HG03039 (cell line): ENCODE measurements at regions not wholly inside any gene's neighbourhood (a gene's known extent, or its start where the extent isn't known, plus 50 kb on each side); places are given as distances from the start of the nearest gene placed in this dataset.
"Not testable (repeated sequence)": the region's sequence is repeated elsewhere in the genome, so short reads cannot be mapped to it uniquely, and the experiment has no call there.

Experiments
- ATAC-seq: cut with Tn5 transposase; IDR thresholded peaks from one replicate; pipeline ENCODE4 v1.9.1; 2021; ENCODE audit warnings: mild to moderate bottlenecking, moderate library complexity; ENCODE audit not compliant: unreplicated experiment

DNA sequence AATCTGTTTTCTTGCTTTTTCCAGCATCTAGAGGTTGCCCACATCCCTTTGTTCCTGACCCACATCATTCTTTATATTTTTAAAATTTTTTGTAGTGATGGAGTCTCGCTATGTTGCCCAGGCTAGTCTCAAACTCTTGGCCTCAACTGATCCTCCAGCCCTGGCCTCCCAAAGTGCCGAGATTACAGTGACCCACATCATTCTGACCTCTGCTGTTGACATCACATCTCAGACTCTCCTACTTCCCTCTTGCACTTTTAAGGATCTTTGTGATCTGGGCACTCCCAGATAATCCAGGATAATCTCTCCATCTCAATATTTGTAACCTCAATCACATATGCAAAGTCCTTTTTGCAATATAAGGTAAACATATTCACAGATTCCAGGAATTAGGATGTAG is 266.6 kb downstream of the MEX3B start:
- no peak for ATAC-seq

DNA sequence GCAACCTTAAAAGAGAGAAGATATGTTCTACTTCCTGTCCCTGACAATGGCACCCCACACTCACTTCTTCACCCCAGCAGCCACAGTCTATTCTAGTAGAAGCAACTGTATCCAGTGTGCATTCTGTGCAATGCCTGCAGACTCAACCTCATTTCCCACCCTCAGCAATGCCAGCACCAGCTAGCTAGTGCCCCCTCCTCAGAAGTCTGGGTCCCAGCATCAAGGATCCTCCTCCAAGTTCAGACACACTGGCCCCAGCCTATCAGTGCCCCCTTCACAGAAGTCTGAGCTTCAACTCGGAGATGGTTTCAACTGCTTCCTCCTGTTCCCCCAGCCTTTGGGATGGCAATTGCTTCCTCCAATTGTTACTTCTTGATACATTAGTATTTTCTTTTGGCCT is 268.3 kb downstream of the MEX3B start:
- no peak for ATAC-seq

DNA sequence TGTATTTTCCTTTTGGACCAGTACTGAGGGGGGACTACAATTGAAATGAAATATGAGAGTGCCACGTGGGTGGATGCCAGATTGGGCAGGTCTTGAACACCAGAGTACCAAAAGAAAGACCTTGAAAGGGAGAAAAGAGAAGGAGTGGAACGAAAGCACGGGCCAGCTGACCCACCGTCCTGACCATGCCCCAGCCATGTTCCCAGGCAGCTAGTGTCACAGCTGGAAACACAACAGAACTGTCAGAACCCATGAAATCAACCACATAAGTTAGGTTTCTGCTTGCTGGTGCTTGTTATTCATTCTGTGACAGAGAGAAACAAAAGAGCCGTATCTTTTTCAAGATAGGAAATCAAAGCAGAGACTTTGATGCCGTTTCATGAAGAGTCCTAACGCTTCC is 268.8 kb downstream of the MEX3B start:
- ATAC-seq, result no peak

DNA sequence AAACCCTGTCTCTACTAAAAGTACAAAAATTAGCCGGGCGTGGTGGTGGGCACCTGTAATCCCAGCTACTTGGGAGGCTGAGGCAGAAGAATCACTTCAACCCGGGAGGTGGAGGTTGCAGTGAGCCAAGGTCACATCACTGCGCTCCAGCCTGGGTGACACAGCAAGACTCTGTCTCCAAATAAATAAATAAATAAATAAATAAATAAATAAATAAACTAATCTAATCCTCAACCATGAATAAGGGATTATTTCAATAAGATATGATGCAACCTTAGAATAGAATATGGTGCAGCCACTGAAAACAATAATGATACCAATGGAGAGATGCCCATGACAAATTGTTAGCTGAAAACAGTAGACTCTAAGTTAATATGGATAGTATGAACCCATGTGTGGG is 270.0 kb downstream of the MEX3B start:
- not testable (repeated sequence) for ATAC-seq

DNA sequence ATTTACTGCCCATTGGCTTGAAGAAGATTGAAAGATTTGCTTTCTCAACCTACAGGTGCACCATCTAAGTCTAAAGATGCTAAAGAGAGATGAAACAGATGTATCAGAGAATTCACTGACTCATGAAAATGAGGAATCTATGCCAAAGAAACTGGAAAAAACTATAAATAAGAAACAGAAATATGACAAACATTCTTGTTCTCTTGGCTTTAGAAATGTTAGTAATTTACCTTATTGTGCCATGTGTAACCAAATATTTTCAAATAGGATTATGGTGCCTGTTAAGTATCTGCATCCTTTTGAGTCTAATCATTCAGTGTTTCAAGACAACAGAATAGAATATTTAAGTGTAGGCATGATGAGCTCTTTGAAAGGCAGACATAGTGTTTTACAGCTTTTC is 271.5 kb downstream of the MEX3B start:
- no peak for ATAC-seq

DNA sequence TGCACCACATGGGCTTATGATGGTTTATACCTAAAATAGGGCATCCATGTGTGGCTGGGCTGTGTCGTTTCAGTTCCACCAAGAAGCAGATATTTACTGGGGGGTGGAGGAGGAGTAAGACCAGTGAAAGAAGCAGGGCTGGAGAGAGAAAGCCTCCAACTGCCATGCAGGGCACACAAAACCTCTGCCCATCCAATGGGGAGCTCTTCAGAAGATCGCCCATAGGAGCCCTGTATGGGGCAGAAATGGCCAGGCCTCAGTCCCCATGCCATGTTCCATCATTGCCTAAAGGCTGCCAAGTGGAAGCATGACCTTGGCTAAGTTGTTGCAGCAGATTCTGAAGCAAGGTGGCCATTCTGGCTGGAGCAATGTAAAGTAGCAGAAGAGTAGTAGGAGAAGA is 277.0 kb downstream of the MEX3B start:
- ATAC-seq, result no peak

DNA sequence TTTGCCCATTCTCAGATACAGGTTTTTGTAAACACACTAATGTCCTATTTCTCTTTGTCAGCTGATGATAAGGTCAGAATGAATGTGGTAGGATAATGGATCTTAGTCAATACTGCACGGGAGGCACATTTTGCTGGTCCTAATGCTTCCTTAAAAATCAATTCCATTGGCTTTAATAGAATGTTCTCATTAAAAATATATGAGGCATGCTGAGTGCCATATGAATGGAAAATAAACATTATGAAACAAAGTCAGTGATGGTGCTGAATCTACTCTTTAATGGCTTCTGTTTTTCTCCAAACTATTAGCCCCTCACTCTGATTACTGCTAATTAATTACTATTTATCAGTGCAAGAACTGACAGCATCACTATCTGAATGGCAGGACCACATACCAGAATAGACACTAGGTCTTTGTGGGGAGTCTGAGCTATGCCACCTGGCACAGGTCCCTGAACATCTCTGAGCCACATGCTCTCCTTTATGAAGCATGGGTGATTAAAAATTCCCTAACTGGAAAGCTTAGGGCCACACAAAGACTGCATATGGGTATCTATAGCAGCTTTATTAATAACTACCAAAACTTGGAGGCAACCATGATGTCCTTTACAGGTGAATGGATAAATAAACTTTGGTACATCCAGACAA is 278.9 kb downstream of the MEX3B start:
- no peak for ATAC-seq

DNA sequence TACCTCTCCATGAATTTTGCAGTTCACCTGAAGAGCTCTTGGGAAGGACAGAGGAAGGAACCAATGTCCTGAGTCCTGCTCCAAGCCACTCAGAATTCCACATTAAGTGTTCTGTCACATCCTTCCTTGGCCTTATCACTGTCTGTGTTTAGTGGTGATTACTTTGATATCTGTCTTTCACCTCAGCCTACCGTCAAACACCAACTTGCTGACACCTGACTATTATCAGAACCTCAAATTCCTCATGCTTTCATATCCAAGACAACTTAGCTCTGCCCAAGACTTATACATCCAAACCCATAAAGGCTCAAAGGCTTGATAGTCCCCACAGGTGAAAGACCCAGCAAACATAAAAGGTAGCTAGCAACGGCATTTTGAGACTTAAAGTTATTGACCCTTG is 280.0 kb downstream of the MEX3B start:
- ATAC-seq, result no peak

DNA sequence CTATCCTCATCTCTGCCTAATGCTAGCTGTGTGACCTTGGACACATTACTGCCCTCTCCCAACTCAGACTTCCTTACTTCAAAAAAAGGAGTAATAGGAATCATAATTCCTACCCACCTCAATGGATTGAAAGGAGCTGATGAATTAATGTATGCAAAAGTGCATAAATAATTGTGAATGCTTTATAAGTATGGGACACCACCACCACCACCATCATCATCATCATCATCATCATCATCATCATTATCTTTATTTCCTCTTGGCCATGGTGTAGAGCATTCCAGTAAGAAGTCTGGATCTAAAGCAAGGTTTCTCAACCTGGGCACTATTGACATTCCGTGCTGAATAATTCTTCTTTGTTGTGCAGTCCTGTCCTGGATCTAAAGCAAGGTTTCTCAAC is 282.5 kb downstream of the MEX3B start:
- no peak for ATAC-seq

DNA sequence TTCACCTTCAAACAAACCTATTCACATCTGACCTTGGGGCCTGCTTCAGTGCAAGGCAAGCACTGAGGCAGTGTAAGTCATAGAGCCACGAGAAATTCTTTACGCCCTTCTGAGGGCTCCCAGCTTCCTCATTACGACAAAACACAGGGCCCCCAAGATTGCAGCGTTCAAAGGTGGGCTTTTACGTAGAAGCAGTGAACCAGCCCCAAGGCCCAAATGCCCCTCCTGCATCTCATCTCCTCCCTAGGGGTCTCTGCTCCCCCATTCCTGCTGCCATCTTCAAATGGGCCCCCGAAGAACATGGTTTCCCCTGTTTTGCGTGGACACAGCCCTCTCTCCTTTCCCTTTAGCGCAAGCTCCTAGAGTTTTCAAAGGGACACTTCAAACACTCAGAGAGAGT is 285.1 kb downstream of the MEX3B start:
- no peak for ATAC-seq

DNA sequence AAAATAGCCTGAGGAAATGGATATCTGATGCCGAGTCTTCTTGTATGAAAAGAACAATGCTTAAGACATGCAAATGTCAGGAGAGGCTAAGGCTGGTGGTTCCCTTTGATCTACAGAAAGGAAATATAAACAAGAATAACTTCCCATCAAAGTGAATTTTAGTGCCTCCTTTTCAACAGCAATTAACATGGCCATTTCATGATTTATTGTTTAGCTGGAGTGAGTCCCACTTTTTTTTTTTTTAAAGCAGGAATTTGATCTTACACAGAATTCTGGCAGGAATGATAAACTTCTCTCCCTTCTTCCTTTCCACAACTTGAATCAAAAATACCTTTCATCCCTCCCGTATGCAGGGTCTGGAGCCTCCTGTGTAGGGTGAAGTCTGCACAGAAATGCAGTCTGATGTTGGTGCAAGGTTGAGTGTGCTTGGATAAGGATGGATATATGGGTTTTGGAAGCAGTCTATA is 287.0 kb downstream of the MEX3B start:
- no peak for ATAC-seq

DNA sequence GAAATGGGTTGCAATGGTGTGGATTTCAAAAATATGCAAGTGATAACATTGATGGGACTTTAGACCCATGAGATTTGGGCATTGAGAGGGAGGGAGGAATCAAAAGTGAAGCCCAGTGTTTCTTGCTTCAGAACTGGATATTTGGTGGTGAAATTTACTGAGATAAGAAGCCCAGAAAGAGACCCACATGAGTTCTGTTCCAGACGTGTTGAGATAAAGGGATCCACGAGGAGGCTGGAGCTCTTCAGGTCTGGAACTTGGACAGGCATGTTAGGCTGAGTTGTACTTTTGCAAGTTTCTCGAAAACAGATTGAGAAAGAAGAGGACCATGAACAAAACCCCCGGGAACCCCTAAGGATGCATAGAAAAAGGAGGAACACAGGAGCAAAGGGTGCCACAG is 290.2 kb downstream of the MEX3B start:
- no peak for ATAC-seq

DNA sequence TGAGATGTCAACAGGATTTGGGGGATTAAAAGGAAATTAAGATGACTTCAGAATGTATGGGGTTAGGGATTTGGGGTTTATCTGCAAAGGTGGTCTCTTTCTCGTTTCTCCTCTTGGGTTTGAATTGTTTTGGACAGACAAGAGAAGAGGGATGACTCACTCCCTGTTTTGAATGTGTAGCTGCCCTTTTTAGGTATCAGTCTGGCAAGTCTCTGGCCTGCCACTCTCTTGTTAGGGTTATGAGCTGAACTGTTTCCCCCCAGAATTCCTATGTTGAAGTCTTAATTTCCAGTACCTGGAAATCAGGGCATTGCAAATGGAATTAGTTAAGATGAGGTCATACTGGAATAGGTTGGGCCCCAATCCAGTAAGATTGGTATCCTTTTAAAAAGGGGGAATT is 291.7 kb downstream of the MEX3B start:
- no peak for ATAC-seq

DNA sequence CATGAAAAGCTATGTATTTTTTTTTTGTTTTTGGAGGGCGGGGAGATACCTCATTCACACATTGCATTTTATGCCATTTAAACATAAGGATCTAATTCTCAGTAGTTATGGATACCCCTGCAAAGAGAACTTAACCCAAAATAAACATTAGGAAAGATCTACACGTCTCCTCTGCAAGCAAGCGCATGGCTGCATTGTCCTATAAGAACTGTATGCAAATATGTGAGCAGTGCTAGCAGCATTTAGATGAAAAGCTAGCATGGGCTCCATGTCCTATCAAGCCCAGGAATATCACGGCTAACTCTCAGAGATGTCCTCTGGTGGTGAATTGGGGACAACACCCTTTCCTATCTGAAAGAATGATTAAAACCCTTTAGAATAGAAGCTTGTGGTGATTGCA is 292.8 kb downstream of the MEX3B start:
- ATAC-seq, result no peak

DNA sequence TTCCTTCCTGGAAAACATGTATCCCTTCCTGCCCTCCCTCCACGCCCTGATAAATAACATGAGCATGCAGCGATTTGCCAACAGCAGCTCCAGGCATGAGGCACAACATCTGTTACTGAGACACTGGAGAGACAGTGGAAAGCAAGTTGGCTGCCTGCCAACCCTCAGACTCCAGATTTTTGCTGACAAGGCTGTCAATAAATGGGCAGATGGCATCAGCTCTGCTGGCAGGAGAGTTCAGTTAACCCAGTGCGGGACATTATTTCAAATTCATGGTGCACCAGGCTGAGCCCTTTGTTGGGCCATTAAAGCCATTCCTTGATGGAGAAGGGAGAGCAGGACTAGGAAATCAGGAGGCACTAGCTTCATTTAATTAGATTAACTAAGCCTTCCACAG is 293.3 kb downstream of the MEX3B start:
- ATAC-seq, result no peak

DNA sequence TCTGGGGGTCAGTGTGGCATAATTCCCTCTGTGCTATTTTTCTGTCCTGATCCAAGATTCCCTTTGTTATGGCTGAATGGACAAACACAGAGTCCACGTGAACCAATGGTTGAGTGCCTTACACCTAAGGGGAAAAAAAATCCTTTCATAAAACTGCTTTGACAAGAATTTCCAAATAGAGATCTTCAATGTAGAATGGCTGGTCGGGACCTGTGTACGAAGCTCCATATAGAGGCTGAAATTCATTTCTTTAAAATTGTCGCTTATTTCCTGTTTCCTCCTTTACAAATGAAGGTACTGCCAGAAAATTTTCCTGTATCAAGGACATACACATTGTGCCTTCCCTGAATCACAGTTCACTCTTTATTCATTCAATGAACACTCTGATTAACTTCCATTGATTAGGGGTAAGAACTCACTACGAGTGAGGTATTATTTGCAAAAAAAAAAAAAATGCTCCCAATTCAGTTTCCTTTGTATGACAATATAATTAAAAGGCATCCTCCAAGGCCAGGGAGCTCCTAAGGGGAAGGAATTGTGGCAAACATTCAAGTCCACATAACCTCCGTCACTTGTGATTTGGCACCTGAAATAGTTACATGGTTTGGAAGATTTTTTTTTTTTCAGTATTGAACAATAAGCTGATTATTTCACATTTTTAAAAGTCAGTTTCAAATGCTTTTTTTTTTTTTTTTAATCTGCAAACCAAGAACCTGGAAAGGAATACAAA is 293.8 kb downstream of the MEX3B start:
- ATAC-seq, result no peak

DNA sequence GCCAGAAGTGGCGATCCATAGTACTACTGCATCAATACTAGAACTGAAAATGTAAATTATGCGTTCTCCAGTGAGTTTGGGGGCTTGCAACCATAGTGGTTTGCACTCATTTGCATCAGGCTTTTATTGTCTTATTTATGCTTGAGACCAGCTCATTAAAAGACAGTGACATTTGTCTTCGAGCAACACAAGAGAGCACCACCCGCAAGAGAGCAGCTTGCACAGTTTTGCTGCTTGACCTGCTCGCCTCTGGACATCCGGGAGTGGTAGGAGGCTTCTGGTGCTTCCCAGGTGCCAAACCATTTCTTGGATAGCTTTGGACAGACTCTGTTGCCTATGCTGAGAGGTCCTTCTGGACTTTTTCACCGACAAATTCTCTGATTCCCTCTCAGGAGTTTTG is 294.6 kb downstream of the MEX3B start:
- no peak for ATAC-seq

DNA sequence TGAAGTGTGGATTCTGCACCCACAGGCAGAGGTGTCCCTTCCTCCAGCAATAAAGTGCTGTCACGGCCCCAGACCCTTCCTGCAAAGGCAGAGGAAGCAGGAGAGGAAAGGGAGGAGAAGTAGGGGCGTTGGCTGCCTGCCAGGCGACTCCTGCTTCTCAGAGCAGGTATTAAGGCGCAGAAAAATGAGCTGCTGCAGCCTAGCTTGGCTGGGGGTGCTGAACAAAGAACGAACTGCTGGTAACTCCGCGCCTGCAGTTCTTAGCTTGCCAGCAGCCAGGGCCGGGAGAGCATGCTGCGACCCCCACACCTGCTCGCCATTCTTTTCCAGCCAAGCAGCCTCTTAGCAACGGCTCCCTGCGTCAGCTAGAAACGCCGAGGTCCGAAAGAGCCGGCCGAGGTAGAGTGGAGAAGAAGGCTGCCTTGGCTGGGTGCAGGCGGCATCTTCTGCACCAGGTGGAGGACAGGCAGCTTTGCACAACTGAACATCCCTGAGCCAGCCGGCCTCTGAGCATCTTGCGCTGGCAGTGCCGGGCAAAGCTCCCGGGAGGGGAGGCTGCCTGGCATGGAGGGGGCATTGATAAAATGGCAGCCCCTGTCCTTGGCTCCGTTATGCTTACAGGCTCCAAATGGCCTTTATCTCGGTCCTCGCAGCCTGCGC is 296.0 kb downstream of the MEX3B start:
- ATAC-seq, result no peak

DNA sequence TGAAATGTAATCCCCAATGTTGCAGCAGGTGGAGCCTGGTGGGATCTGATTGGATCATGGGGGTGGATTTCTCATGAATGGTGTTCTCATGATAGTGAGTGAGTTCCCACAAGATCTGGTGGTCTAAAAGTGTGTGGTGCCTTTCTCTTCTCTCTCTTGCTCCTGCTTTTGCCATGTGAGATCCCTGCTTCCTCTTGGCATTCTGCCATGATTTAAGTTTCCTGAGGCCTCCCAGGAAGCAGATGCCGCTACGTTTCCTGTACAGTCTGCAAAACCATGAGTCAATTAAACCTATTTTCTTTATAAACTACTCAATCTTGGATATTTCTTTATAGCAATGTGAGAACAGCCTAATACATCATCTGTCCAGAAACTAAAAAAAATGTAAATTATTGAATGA is 298.3 kb downstream of the MEX3B start:
- no peak for ATAC-seq

DNA sequence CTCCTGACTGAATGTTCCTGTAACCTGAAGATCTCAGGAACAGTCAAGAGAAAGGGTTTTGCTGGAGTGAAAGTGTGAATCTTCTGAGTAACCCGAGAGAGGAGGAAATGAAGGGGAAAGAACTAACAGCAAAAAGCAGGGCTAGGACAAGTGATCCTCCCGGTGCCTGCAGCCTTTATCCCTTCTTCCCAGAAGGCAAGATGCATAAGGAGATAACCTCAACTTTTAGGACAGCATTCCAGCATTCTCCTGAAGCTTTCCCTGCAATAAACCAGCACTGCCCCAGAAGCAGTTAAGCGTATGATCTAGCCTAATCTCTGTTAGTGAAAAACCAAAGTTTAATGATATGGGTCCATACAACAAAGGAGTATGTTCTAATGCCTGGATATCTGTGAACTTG is 298.8 kb downstream of the MEX3B start:
- no peak for ATAC-seq

DNA sequence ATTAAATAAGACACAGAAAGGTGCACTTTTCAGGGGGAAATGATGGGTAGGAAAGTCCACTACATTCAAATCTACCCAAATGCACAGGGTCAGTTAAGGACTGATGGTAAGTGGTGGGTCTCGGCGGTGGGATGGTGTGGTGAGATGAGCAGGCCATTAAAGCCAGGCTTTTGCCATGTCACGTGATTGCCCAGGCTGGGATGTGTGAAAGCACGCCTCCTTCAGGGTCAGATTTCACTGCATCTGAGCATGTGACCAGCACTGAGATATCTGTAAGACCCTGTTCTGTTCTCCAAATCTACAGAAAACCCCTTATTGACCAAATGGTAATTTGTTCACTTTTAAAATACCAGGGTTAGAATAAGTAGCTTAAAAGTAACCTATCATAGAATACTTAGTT is 301.5 kb downstream of the MEX3B start:
- no peak for ATAC-seq

DNA sequence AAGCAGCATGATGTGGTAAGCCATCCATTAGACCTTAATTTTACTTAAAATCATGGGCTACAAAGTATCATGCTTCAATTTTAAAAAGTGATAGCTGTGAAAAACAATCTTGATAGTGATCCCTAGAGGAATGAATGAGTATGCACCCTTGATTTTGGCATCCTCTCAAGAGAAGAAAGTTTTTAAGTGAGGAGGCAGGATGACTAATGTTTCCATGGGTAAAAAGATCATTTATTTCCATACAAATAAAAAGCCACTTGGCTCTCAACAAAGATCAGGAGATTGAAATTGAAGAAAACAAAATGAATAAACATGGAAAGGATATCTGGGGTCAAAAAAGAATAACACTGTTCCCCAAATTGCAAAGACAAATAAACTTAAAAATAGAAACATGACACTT is 305.4 kb downstream of the MEX3B start:
- ATAC-seq, result no peak
